Mesendoderm (in vitro differentiated cells): ENCODE measurements at regions not wholly inside any gene's neighbourhood (a gene's known extent, or its start where the extent isn't known, plus 50 kb on each side); places are given as distances from the start of the nearest gene placed in this dataset.
A peak's percentile ranks its signal among the peaks of the same experiment; 100 is the strongest.

Experiments used
- DNase-seq: peaks from one replicate; pipeline ENCODE4 v3.0.0; 2013
- H2AK5ac ChIP-seq: 2 replicates; pipeline ENCODE4 v1.6.1; 2013; ENCODE audit warnings: low read length, inconsistent platforms
- H2BK120ac ChIP-seq: 2 replicates; pipeline ENCODE4 v1.6.1; 2013; ENCODE audit warnings: low read depth, mild to moderate bottlenecking, low read length, moderate library complexity, mixed read lengths
- H2BK15ac ChIP-seq: replicated peaks from 2 replicates; pipeline ENCODE4 v1.6.1; 2013; ENCODE audit warnings: low read depth, mild to moderate bottlenecking, moderate library complexity
- H2BK5ac ChIP-seq: 2 replicates; pipeline ENCODE4 v1.6.1; 2013; ENCODE audit warnings: low read length, inconsistent platforms
- H3K18ac ChIP-seq: 2 replicates; pipeline ENCODE4 v1.6.1; 2013; ENCODE audit warnings: mild to moderate bottlenecking, low read length, mixed read lengths
- H3K23ac ChIP-seq: one replicate; pipeline ENCODE4 v1.6.1; 2013; ENCODE audit warnings: low read length
- H3K27ac ChIP-seq: 2 replicates; pipeline ENCODE4 v1.5.1; 2013; ENCODE audit warnings: low read depth, mild to moderate bottlenecking, inconsistent platforms, low read length, moderate library complexity
- H3K27me3 ChIP-seq: 2 replicates; pipeline ENCODE4 v1.6.1; 2013; ENCODE audit warnings: low read length, control low read depth, mild to moderate bottlenecking, inconsistent platforms; ENCODE audit not compliant: insufficient read depth, poor library complexity
- H3K36me3 ChIP-seq: 2 replicates; pipeline ENCODE4 v1.6.1; 2013; ENCODE audit warnings: low read length, inconsistent platforms; ENCODE audit not compliant: control insufficient read depth, insufficient read depth
- H3K4ac ChIP-seq: one replicate; pipeline ENCODE4 v1.6.1; 2013; ENCODE audit warnings: low read depth, mild to moderate bottlenecking, low read length, moderate library complexity
- H3K4me1 ChIP-seq: 2 replicates; pipeline ENCODE4 v1.6.1; 2013; ENCODE audit warnings: low read depth, low read length, inconsistent platforms; ENCODE audit not compliant: control insufficient read depth
- H3K4me2 ChIP-seq: 2 replicates; pipeline ENCODE4 v1.6.1; 2013; ENCODE audit warnings: low read length
- H3K4me3 ChIP-seq: 2 replicates; pipeline ENCODE4 v1.5.1; 2013; ENCODE audit warnings: mild to moderate bottlenecking, low read length
- H3K56ac ChIP-seq: one replicate; pipeline ENCODE4 v1.6.1; 2013; ENCODE audit warnings: low read length
- H3K79me1 ChIP-seq: 2 replicates; pipeline ENCODE4 v1.6.1; 2013; ENCODE audit warnings: low read length, inconsistent platforms
- H3K79me2 ChIP-seq: 2 replicates; pipeline ENCODE4 v1.6.1; 2013; ENCODE audit warnings: mild to moderate bottlenecking, low read length; ENCODE audit not compliant: control insufficient read depth, insufficient read depth
- H3K9ac ChIP-seq: 2 replicates; pipeline ENCODE4 v1.6.1; 2013; ENCODE audit warnings: low read length, inconsistent platforms
- H4K5ac ChIP-seq: one replicate; pipeline ENCODE4 v1.6.1; 2013; ENCODE audit warnings: low read length
- H4K8ac ChIP-seq: one replicate; pipeline ENCODE4 v1.6.1; 2013; ENCODE audit warnings: low read depth, mild to moderate bottlenecking, control low read depth, low read length, moderate library complexity
- WGBS: extraction: QIAGEN DNeasy Blood & Tissue Kit; methylation state at CpG from one replicate; pipeline ENCODE4 v1.1.7; 2013; ENCODE audit warnings: low lambda C conversion rate, missing lambda C conversion rate; ENCODE audit not compliant: insufficient coverage; ENCODE audit errors: extremely low coverage; 5-methylcytosine and 5-hydroxymethylcytosine counted together

DNA sequence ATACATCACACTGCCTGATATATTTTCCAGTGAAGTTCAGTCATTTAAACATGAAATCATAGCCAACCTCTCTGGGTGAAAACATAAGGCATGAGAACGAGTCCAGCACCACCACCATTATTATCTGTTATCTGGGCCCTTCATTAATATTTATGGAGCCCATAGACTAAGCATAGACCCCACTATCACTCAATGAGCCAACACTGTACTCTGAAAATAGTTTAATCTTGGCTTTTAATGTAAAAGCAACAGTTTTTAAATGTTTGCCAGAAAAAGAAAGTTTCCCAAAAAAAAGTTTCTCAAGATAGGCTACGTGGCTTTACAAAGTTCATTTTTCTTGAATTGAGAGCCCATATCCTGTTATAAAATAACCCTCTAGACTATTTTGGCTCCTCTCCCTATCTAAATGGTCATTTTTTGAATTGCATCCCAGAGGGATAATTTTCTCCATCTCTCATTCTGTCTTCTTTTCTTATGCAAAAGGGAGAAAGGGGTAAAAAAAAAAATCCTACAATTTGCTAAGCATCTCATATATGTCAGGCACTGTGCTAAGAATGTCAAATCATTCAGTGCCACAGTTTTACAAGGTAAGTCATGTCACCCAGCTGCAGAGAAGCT is 66.1 kb downstream of the FZD1 start:
- Histone ChIP-seq H3K9ac (no peak overlapping the region), H3K4me1 (no peaks in the 10 kb centered on the region), H3K23ac (no peak overlapping the region), H2BK15ac (no peak overlapping the region), H3K27ac (no peak overlapping the region), H2BK120ac (no peak overlapping the region), H4K8ac (no peak overlapping the region), H2AK5ac (no peak overlapping the region), H3K27me3 (no peaks in the 10 kb centered on the region), H3K36me3 (no peaks in the 10 kb centered on the region), H3K4me2 (no peak overlapping the region), H3K18ac (no peak overlapping the region), H3K79me2 (no peaks in the 10 kb centered on the region), H3K4me3 (no peak overlapping the region), H3K4ac (no peak overlapping the region), H3K56ac (no peak overlapping the region), H4K5ac (no peak overlapping the region), H3K79me1 (no peaks in the 10 kb centered on the region), H2BK5ac (no peak overlapping the region)
- WGBS = no CpG with 5 or more reads among the region's 2 CpGs
- DNase-seq = no peak

- Histone ChIP-seq H3K4me2 (no peak overlapping the region), H3K9ac (no peak overlapping the region), H3K79me2 (no peaks in the 10 kb centered on the region), H3K4me3 (no peak overlapping the region), H2BK120ac (no peak overlapping the region), H3K79me1 (no peaks in the 10 kb centered on the region), H3K56ac (no peak overlapping the region), H4K8ac (no peak overlapping the region), H2BK5ac (no peak overlapping the region), H3K27ac (no peak overlapping the region), H4K5ac (no peak overlapping the region), H3K18ac (no peak overlapping the region), H3K27me3 (no peaks in the 10 kb centered on the region), H2AK5ac (no peak overlapping the region), H3K23ac (no peak overlapping the region), H2BK15ac (no peak overlapping the region), H3K36me3 (no peaks in the 10 kb centered on the region), H3K4me1 (no peaks in the 10 kb centered on the region), H3K4ac (no peak overlapping the region)
- WGBS = no CpG with 5 or more reads among the region's 3 CpGs
- no peak for DNase-seq
Measured at GRCh38 chr7:91330866-91331265, 66.6 kb downstream of the FZD1 start.

DNA sequence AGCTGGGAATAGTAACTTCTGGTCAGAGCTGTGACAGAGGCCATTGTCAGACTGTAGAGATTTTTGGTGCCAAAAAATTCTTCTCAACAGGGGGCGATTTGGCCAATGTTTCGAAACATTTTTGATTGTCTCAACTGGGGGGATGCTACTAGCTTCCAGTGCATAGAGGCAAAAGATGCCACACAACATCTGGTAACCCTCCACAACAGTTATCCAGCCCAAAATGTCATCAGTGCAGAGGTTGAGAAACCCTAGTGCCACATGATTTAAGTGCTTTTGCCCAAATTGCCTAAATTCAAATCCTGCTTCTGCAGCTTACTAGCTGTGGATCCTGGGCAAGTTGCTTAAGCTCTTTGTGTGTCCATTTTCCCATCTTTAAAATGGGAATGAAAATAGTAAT is 71.9 kb downstream of the FZD1 start:
- Histone ChIP-seq H3K27ac (no peak overlapping the region), H2BK5ac (no peak overlapping the region), H2AK5ac (no peak overlapping the region), H3K23ac (no peak overlapping the region), H3K4ac (no peak overlapping the region), H3K56ac (no peak overlapping the region), H3K4me2 (no peak overlapping the region), H3K4me1 (no peaks in the 10 kb centered on the region), H3K79me2 (no peaks in the 10 kb centered on the region), H3K36me3 (no peaks in the 10 kb centered on the region), H3K9ac (no peak overlapping the region), H2BK120ac (no peak overlapping the region), H2BK15ac (no peak overlapping the region), H3K18ac (no peak overlapping the region), H3K79me1 (no peaks in the 10 kb centered on the region), H3K4me3 (no peak overlapping the region), H3K27me3 (peaks cover 3% of the 10 kb centered on the region), H4K8ac (no peak overlapping the region), H4K5ac (no peak overlapping the region)
- no CpG with 5 or more reads among the region's 2 CpGs for WGBS
- DNase-seq = no peak

GRCh38 chr7:91338226-91339020 is 74.2 kb downstream of the FZD1 start:
- Histone ChIP-seq H3K4me3 (no peak overlapping the region), H2AK5ac (no peak overlapping the region), H2BK120ac (no peak overlapping the region), H3K4me2 (no peak overlapping the region), H3K4me1 (no peaks in the 10 kb centered on the region), H3K4ac (no peak overlapping the region), H3K18ac (no peak overlapping the region), H3K27ac (no peak overlapping the region), H3K36me3 (no peaks in the 10 kb centered on the region), H2BK15ac (no peak overlapping the region), H3K27me3 (peaks cover 5% of the 10 kb centered on the region), H3K23ac (no peak overlapping the region), H2BK5ac (no peak overlapping the region), H4K5ac (no peak overlapping the region), H3K79me1 (no peaks in the 10 kb centered on the region), H4K8ac (peak overlapping the region; percentile 56), H3K9ac (no peak overlapping the region), H3K56ac (no peak overlapping the region), H3K79me2 (no peaks in the 10 kb centered on the region)
- DNase-seq = no peak
- WGBS = no CpG with 5 or more reads among the region's 3 CpGs

- Histone ChIP-seq H3K4me3 (no peak overlapping the region), H3K27me3 (peaks cover 3% of the 10 kb centered on the region), H3K4me2 (no peak overlapping the region), H3K4ac (no peak overlapping the region), H2AK5ac (no peak overlapping the region), H3K36me3 (no peaks in the 10 kb centered on the region), H4K8ac (no peak overlapping the region), H3K4me1 (no peaks in the 10 kb centered on the region), H3K18ac (no peak overlapping the region), H3K9ac (no peak overlapping the region), H3K56ac (no peak overlapping the region), H3K79me2 (no peaks in the 10 kb centered on the region), H2BK120ac (no peak overlapping the region), H3K79me1 (no peaks in the 10 kb centered on the region), H3K23ac (no peak overlapping the region), H2BK15ac (no peak overlapping the region), H4K5ac (no peak overlapping the region), H3K27ac (no peak overlapping the region), H2BK5ac (no peak overlapping the region)
- DNase-seq = no peak
- WGBS = no CpG with 5 or more reads among the region's 9 CpGs
Measured at GRCh38 chr7:91342346-91342745, 78.1 kb downstream of the FZD1 start.
